HG03045 (cell line): ENCODE measurements at regions not wholly inside any gene's neighbourhood (a gene's known extent, or its start where the extent isn't known, plus 50 kb on each side); places are given as distances from the start of the nearest gene placed in this dataset.

Experiments used
- ATAC-seq: cut with Tn5 transposase; IDR thresholded peaks from one replicate; pipeline ENCODE4 v1.9.1; 2021; ENCODE audit warnings: mild to moderate bottlenecking, moderate library complexity; ENCODE audit not compliant: unreplicated experiment

DNA sequence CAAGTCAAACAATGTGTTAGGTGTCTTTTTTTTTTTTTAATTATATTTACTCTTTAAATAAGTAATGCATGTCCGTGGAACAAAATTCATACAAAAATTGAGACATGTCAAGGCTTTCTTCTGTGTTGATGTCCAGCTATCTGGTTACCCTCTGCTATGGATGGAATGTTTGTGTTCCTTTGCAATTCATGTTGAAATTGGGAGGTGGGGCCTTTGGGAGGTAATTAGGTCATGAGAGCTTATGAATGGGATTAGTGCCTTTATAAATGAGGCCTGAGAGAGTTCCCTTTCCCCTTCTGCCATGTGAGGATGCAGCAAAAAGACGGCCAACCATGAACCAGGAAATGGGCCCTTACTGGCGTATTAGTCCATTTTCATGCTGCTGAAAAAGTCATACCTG, 83.1 kb upstream of the KCNG1 start:
- no peak for ATAC-seq

DNA sequence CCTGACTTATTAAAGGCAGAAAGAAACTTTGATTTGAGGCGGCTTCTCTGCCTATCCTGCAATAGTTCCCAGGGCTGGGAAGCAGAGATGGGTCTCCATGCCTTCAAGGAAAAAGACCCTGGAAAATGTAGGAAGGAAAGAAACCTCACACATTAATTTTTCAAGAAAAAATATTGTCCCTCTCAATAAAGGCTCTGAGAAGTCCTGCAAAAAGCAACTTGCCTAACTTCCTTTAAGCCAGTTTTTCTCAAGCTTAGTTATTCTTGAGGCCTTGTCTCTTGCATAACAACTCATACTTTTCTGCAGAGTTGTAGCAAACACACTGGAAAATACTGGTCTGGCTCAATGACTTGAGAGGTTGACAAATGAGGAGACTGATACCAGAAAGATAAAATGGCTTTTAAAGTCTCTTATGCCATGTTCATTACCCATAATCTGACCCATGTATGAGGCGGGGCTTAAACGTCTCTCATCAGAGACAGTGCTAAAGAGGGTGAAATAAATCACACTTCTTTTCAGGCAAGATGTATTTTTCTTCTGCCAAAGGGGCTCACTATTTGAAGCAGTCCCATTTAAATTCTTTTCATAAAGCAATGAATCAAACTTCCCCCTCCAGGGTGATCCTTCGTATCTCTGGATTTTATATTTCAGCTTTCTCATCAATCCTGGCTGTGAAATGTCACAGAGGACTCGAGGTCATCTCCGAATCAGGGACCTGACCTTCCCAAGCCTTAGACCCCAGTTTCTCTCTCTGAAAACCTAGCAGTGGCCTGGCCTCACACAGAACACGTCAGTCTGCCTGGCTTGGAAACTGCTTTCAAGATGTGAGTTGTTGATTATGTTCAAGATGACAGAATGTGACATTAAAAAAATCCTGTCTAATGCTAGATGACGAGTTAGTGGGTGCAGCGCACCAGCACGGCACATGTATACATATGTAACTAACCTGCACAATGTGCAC, 82.3 kb upstream of the KCNG1 start:
- ATAC-seq: no peak

DNA sequence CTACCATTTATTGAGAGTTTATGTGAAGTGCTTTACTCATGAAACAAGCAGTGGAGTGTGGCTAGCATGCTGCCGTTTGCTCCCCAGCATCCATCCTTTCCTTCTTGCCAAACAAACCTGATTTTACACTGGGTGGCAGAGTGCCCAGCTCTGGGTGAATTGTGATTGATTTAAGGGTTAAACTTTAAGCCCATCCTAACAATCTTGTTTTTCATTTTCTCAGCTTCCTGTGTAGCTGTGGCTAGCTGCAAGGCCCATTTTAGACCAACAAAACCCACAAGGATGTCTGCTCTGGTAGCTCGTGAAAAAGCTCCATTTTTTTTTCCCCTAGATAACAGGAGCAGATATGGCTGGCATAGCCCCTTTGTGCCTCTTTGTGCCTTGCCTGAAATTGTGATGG, 77.7 kb upstream of the KCNG1 start:
- ATAC-seq: no peak

DNA sequence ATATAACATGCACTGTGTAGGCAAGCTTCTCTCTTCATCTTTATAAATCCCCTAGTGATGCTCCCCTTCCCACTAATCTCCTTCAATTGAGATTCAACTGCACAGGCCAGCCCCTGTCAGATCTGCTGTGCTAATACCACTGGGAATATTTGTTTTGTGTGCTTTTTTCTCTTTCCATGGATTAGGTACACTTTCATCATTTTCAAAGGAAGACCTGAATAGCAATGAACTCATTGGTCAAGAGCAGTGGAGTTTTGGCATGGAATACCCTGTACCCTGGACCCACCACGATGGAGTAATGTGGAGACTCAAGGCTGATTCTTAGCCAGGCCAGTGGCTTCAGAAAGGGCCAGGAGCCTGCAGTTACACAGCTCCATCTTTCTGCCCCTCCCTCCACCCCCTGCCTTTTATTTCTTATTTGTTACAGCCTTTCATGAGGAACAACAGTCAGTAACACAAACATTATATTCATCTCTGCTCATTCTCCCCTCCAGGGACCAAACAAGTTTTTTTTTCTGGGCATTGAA, 75.4 kb upstream of the KCNG1 start:
- ATAC-seq: no peak

DNA sequence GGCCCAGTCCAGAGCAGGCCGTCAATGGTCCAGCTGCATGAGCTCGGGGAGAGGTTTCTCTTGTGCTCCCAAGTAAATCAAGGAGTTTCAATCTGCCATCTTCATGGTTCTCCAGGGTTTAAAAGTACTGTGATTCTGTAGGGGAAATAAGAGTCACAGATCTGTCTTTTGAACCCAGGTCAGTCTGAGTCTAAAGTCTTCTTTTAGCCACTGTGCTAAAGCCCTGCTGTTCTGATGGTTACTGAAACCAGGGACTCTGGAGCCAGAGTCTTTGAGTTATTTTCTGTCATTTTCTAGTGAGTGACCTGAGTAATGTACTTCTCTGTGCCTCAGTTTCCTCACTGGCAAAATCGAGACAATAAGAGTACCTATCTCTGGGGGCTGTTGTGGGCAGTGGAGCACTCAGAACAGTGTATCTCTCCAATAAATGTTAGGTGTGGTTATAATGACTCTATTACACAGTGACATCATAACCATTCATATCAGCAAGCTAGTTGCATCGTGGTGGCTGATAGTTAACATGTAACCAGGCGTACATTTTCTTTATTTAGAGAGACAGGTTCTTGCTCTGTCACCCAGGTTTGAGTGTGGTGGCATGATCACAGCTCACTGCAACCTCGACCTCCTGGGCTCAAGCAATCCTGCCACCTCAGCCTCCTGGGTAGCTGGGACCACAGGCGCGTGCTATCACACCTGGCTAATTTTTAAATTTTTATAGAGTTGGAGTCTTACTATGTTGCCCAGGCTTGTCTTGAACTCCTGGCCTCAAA, 74.6 kb upstream of the KCNG1 start:
- no peak for ATAC-seq

DNA sequence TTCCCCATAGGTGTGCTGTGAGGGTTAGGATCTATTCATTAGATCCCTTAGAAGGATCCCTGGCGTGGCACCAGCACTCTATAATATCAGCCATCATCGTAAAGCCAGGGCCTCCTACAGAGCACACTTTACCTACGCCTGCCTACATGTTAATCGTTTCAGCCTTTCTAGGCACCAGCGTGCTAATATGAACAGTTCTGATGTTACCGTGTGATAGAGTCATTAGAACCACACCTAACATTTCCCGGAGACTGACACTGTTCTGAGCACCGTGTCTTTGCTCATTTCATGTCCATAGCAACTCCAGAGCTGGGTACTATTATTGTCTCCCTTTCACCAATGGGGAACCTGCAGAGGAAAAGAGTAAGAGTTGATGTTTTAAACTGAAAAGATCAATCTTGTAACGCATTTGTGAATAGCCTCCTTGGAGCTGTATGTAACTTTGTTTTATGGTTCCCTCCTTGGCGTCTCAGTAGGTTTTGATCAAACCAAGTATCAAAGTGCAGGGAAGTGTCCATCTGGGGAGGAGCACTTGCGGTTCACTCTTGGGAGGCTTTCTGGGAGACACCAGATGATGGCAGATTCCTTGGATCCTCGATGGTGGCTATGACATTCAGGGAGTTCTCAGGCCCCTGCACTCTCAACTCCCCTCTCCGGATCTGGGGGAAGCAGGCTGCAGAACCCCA, 73.8 kb upstream of the KCNG1 start:
- no peak for ATAC-seq

DNA sequence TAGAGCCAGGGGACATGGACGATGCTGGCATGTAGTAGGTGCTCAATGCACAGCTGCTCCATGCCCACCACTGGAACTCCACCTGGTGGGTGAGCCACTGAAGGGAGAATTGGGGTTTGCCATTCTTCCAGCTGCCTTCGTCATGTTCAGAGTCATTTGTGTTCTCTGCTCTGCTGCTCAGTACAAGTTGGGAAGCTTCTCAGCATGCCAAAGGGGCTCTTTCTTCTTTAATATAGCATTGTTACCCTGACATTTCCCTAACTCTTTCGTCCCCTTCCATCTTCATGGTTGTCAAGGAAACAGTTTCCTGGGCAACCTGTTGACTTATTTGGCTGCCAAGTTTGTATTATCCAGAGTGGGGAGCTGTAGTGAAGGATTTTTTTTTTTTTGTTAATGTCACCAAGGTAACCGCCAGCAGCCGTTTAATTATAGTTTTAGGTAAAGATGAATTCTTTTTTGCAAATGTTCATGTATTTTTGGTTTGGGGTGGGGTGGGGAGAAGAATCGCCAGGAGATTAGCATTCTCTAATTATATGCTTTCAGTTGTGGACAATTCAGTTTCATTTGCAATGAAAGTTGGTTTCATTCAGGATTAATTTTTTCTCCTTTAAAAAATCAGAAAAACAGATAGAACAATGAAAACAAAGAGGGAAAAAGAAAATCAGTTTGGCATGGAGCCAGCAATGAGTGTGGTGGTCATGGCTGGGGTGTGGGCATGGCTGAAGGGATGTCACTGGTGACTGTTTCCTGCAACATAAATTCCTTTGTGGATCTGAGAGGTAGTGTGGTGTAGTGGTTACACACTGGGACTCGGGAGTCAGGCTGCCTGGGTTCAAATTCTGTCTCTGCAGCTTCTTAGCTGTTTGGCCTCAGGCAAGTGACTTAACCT, 73.0 kb upstream of the KCNG1 start:
- ATAC-seq: no peak

DNA sequence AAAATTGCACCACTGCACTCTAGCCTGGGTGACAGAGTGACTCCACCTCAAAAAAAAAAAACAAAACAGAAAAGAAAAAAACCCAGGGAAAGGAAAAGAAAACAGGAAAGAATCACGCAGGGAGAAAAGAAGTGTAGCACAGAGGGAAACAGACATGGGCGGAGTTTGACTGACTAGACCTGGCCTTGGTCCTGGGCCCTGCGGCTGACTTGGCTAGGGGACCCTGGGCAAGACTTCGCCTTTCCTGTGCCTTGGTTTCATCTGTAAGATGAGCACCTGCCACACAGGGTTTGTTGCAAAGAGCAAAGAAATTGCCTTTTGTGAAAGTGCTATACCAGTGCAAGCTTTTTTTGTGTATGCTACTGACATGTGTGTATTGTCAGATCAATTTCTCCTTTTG, 71.3 kb upstream of the KCNG1 start:
- ATAC-seq: no peak

DNA sequence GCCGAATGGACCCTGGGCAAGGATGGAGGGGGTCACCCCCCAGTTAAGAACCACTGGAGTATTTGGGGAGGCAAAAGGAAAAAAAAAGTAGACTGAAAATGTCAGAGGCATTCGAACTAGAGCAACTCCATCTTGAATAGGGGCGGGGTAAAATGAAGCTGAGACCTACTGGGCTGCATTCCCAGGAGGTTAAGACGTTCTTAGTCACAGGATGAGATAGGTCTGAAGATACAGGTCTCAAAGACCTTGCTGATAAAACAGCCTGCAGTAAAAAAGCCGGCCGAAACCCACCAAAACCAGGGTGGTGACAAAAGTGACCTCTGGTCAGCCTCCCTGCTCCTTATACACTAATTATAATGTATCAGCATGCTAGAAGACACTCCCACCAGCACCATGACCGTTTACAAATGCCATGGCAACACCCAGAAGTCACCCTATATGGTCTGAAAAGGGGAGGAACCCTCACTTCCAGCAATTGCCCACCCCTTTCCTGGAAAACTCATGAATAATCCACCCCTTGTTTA, 70.4 kb upstream of the KCNG1 start:
- no peak for ATAC-seq

DNA sequence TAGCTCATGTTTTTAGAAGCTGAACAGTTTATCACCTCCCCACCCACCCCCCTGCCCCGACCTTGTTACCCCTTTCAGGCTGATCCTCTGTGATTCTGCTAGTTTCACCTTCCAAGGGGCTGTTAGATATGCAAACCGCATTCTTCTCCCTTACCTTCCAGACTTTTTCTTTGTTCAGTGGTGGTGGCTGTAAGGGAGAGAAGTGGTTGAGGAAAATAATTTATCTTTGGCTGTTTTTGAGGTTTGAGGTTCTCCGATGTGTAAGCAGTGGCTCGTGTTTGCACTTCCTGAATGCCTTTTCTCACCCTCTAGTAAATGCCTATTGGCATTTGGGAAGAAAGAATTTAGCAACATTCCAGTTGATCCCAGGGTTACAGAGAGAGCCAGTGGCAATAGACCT, 69.4 kb upstream of the KCNG1 start:
- ATAC-seq: no peak

DNA sequence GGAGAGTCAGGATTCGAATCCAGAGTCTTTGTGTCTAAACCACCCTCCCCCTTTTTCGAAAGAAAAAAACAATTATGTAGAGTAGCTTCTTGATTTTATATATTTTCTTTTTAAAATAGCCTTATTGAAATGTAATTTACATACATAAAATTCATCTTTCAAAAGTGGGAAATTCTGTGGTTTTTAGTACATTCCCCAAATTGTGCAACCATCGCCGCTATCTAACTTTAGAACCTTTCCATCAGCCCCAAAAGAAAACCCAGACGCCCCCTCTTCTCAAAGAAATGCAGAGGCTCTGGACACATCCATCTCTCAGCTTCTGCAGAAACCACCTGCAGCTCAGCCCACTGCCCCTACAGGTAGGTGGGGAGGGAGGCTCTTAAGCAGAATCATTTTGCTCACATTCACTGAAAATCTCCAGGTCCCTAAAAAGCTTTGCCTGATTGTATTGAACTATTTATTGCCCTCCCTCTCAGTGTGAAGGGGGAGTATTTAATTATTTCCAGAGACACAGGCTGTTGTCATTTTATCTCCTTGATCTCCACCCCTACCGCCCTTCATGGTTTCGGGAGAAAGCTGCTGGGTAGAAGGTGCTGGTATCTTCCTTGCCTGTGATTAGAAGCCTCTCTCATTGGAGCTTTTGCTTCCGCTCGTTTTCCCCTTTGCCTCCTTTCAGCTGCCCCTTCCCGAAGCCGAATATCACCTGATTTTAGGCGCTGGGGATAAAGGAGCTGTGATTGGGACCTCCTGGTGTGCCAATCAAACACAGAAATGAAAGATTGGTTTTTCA, 68.7 kb upstream of the KCNG1 start:
- ATAC-seq: no peak

DNA sequence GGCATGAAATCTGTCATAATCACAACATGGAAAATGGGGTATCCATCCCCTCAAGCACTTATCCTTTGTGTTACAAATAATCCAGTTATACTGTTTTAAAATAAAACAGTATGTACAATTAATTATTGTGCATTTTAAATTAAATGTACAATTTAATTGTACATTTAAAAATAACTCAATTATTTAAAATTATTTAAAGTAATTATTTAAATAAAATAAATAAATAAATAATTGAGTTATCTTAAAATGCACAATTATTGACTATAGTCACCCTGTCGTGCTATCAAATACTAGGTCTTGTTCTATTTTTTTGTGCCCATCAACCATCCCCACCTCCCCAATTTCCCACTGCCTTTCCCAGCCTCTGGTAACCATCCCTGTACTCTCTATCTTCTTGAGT, 66.9 kb upstream of the KCNG1 start:
- no peak for ATAC-seq

DNA sequence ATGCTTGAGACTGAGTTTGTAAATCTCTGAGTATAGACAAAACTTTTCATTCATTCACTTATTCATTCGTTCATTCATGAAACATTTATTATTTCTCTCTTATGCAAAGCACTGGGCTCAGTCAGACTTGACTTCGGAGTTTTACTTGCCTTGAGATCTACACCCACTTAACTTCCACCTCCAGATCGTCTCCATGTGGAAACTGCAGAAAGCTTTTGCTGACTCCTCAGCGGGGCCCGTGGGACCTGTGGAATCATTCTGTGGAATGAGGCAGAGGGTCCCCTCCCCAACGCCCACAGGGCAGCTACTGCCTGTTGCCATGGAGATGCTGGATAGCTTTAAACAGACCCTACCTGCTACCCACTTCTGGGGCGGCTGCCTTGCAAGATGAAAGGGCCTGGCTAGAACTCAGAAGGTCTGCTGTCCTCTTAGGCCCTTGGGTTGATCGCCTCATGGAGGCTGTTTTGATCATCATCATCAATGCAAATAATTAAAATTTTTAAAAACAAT, 66.4 kb upstream of the KCNG1 start:
- no peak for ATAC-seq

DNA sequence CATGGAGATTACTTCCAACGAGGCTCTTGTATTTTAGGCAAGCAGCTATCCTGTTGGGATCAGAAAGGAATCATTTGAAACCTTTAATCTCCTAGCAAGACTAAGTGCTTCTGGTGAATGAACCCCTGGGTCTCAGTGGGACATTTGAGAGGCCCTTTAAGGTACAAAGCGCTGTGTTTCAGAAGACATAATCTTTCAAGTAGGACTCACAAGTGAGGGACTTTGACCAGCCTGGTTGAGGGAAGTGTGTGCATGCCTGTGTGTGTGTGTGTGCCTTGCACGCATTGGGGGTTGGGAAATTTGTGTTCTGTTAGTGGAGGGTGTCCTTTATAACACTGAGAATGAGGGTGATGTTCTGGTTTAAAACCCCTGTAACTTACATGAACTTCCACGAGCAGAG, 64.4 kb upstream of the KCNG1 start:
- no peak for ATAC-seq

DNA sequence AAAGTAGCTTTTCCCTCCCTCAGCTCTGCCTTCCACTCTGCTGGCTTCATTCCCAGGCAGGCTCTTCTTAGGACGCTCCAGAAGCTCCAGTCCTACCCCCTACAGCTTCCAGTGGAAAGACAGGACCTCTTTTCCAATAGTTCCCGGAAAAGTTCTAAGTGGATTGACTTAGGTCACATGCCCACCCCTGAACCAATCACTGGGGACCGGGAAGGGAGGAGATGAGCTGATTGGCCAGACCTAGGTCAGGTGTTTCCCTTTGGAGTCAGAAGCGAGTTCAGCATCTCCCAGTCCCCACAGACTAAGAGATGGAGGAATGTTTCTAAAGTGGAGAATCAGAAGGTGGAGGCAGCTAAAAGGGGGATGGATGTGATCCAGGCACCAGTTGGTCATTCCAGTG, 62.9 kb upstream of the KCNG1 start:
- no peak for ATAC-seq

DNA sequence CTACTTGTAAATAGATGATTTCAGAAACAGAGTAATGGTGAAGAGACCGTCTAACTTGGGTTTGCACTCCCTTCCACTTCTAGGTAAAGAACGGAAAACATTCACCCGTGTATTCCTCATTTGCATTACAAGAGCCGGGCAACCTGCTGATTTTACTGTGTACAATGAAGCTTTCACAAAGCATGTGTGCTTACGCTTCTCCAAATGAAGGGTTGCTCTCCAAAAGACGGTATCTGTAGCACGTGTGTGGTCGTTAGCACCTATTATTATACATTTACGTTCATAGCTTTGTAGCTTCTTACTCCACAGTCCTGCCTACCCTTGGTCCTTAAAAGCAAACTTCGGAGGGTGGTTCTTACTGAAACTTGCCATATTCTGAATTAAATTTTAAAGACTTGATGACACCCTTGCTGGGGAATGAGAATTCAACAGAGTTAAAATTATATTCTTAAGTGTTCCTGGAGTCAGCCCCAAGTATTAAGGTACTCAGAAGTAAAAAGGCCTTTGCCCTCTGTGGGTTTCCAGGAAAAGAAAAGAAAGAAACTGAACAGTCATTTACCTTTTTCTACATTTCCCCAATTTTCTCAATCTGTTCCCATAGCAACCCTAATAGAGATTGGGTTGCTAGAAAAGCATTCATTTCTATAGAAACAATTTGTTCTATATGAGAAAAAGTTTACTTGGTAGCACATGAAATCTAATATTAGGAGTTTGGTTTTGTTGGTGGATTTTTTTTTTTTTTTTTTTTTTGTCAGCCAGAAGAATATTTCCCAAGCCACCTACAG, 61.9 kb upstream of the KCNG1 start:
- no peak for ATAC-seq

DNA sequence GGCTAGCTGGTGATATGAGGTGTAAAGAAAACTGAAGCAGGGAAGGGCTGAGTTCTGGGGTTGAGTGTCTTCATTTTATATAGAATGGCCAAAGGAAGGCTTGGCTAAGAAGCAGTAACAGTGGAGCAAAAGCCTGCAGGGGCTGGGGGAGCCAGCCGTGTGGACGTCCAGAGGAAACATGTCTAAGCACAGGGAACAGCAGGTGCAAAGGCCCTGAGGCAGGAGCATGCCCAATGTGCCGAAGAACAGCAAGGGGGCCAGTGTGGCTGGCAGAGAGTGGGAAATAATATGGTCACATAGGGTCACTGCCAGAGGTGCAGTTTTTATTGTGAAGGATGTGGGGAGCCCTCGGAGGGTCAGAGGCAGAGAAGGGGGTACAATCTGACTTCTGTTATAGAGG, 60.5 kb upstream of the KCNG1 start:
- ATAC-seq: no peak

DNA sequence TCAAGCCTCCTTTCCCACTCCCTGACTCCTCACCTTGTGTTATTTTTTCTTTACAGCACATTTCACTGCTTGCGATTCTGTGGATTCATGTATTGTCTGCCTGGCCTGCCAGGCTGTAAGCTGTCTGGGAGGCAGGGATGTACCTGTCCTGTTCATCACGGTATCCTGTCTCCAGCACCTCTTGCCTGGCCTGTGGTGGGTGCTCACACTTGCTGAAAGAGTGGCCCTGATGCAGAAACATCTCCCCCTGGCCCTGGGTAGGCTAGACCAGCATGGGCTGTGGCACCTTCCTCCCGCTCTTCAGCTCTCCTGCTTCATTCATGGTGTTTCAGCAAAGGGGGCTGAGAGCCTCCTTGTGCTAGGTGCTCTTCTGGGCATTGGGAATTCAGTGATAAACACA, 60.1 kb upstream of the KCNG1 start:
- no peak for ATAC-seq
